ENCODE measurements at regions not wholly inside any gene's neighbourhood (a gene's known extent, or its start where the extent isn't known, plus 50 kb on each side); places are given as distances from the start of the nearest gene placed in this dataset.
A peak's percentile ranks its signal among the peaks of the same experiment; 100 is the strongest.

GRCh38 chr3:147554332-147554731 lies 145.2 kb downstream of the ZIC1 start:
- Histone ChIP-seq H3K27me3 (no peaks in the 10 kb centered on the region), H3K36me3 (no peaks in the 10 kb centered on the region), H3K9ac (no peak overlapping the region), H4K20me1 (no peaks in the 10 kb centered on the region), H3K9me3 (replicated peaks in 1 of 11) (no peaks in the 10 kb centered on the region), H3K4me2 (no peak overlapping the region), H3K27ac (no peak overlapping the region), H3K4me3 (no peak overlapping the region), H3K4me1 (no peaks in the 10 kb centered on the region)
- TF ChIP-seq Cebpa-rat (IDR thresholded peaks at IDR 0.05): no peak

GRCh38 chr3:147572970-147573340 lies 163.8 kb downstream of the ZIC1 start:
- Histone ChIP-seq H3K36me3 (no peaks in the 10 kb centered on the region), H3K9ac (no peak overlapping the region), H3K4me3 (no peak overlapping the region), H3K9me3 (replicated peaks in 1 of 11) (no peaks in the 10 kb centered on the region), H3K4me2 (no peak overlapping the region), H3K27ac (no peak overlapping the region), H3K4me1 (no peaks in the 10 kb centered on the region), H3K27me3 (no peaks in the 10 kb centered on the region), H4K20me1 (no peaks in the 10 kb centered on the region)
- TF ChIP-seq Cebpa-rat (IDR thresholded peaks at IDR 0.05): no peak

GRCh38 chr3:147574621-147575020 lies 165.5 kb downstream of the ZIC1 start:
- TF ChIP-seq Cebpa-rat (IDR thresholded peaks at IDR 0.05): no peak
- H3K9me3 ChIP-seq (replicated peaks in 1 of 11): no peaks in the 10 kb centered on the region
- H3K9ac ChIP-seq: no peak overlapping the region
- H3K4me2 ChIP-seq: no peak overlapping the region
- no peaks in the 10 kb centered on the region for H3K27me3 ChIP-seq
- H4K20me1 ChIP-seq: no peaks in the 10 kb centered on the region
- no peak overlapping the region for H3K27ac ChIP-seq
- no peaks in the 10 kb centered on the region for H3K36me3 ChIP-seq
- no peak overlapping the region for H3K4me3 ChIP-seq
- H3K4me1 ChIP-seq: no peaks in the 10 kb centered on the region

- Histone ChIP-seq H3K9ac (no peak overlapping the region), H3K4me3 (no peak overlapping the region), H3K4me2 (no peak overlapping the region), H3K27me3 (no peaks in the 10 kb centered on the region), H3K4me1 (no peaks in the 10 kb centered on the region), H4K20me1 (no peaks in the 10 kb centered on the region), H3K9me3 (replicated peaks in 1 of 11) (no peaks in the 10 kb centered on the region), H3K36me3 (no peaks in the 10 kb centered on the region), H3K27ac (no peak overlapping the region)
- no peak for TF ChIP-seq Cebpa-rat (IDR thresholded peaks at IDR 0.05)
These were observed 166.2 kb downstream of the ZIC1 start for GRCh38 chr3:147575391-147575790.

GRCh38 chr3:147582642-147583041 lies 173.5 kb downstream of the ZIC1 start:
- Histone ChIP-seq H3K4me1 (no peaks in the 10 kb centered on the region), H3K27me3 (no peaks in the 10 kb centered on the region), H3K4me3 (no peak overlapping the region), H3K36me3 (no peaks in the 10 kb centered on the region), H3K9ac (no peak overlapping the region), H3K4me2 (no peak overlapping the region), H3K9me3 (replicated peaks in 1 of 11) (no peaks in the 10 kb centered on the region), H3K27ac (no peak overlapping the region), H4K20me1 (no peaks in the 10 kb centered on the region)
- no peak for TF ChIP-seq Cebpa-rat (IDR thresholded peaks at IDR 0.05)

GRCh38 chr3:147589016-147589415 lies 179.9 kb downstream of the ZIC1 start:
- no peak overlapping the region for H3K4me3 ChIP-seq
- TF ChIP-seq Cebpa-rat (IDR thresholded peaks at IDR 0.05): no peak
- no peaks in the 10 kb centered on the region for H3K9me3 ChIP-seq (replicated peaks in 1 of 11)
- H3K4me2 ChIP-seq: peak overlapping the region in 2 of 11 experiments; percentile 8 to 42; a peak in 2 of 22 replicates
- H3K4me1 ChIP-seq: peaks cover 0 to 7% (median 0%) of the 10 kb centered on the region in 10 experiments; a peak in 1 of 20 replicates
- no peaks in the 10 kb centered on the region for H3K27me3 ChIP-seq
- no peak overlapping the region for H3K9ac ChIP-seq
- no peaks in the 10 kb centered on the region for H3K36me3 ChIP-seq
- H3K27ac ChIP-seq: no peak overlapping the region
- H4K20me1 ChIP-seq: no peaks in the 10 kb centered on the region

GRCh38 chr3:147604136-147604535 lies 195.0 kb downstream of the ZIC1 start:
- H3K9ac ChIP-seq: no peak overlapping the region
- no peaks in the 10 kb centered on the region for H3K36me3 ChIP-seq
- no peaks in the 10 kb centered on the region for H3K4me1 ChIP-seq
- no peaks in the 10 kb centered on the region for H4K20me1 ChIP-seq
- no peak for TF ChIP-seq Cebpa-rat (IDR thresholded peaks at IDR 0.05)
- peaks cover 0 to 7% (median 0%) of the 10 kb centered on the region in 11 experiments; a peak in 5 of 22 replicates for H3K9me3 ChIP-seq (replicated peaks in 1 of 11)
- H3K27me3 ChIP-seq: no peaks in the 10 kb centered on the region
- no peak overlapping the region for H3K4me2 ChIP-seq
- no peak overlapping the region for H3K27ac ChIP-seq
- no peak overlapping the region for H3K4me3 ChIP-seq

GRCh38 chr3:147613725-147614124 lies 204.6 kb downstream of the ZIC1 start:
- Histone ChIP-seq H3K9me3 (replicated peaks in 1 of 11) (no peaks in the 10 kb centered on the region), H3K9ac (no peak overlapping the region), H3K27ac (no peak overlapping the region), H3K36me3 (no peaks in the 10 kb centered on the region), H3K4me2 (no peak overlapping the region), H3K4me1 (peaks cover 0 to 4% (median 0%) of the 10 kb centered on the region in 10 experiments; a peak in 4 of 20 replicates), H3K4me3 (no peak overlapping the region), H3K27me3 (no peaks in the 10 kb centered on the region), H4K20me1 (no peaks in the 10 kb centered on the region)
- no peak for TF ChIP-seq Cebpa-rat (IDR thresholded peaks at IDR 0.05)

GRCh38 chr3:147614210-147614609 lies 205.0 kb downstream of the ZIC1 start:
- TF ChIP-seq Cebpa-rat (IDR thresholded peaks at IDR 0.05): no peak
- peaks cover 0 to 7% (median 0%) of the 10 kb centered on the region in 10 experiments; a peak in 4 of 20 replicates for H3K4me1 ChIP-seq
- no peak overlapping the region for H3K9ac ChIP-seq
- H3K4me2 ChIP-seq: no peak overlapping the region
- H3K36me3 ChIP-seq: no peaks in the 10 kb centered on the region
- H3K27me3 ChIP-seq: no peaks in the 10 kb centered on the region
- no peaks in the 10 kb centered on the region for H3K9me3 ChIP-seq (replicated peaks in 1 of 11)
- no peaks in the 10 kb centered on the region for H4K20me1 ChIP-seq
- H3K27ac ChIP-seq: no peak overlapping the region
- no peak overlapping the region for H3K4me3 ChIP-seq

GRCh38 chr3:147615035-147615434 lies 205.9 kb downstream of the ZIC1 start:
- no peaks in the 10 kb centered on the region for H4K20me1 ChIP-seq
- no peak for TF ChIP-seq Cebpa-rat (IDR thresholded peaks at IDR 0.05)
- no peaks in the 10 kb centered on the region for H3K27me3 ChIP-seq
- H3K9me3 ChIP-seq (replicated peaks in 1 of 11): no peaks in the 10 kb centered on the region
- peaks cover 0 to 7% (median 0%) of the 10 kb centered on the region in 10 experiments; a peak in 4 of 20 replicates for H3K4me1 ChIP-seq
- H3K27ac ChIP-seq: no peak overlapping the region
- H3K4me3 ChIP-seq: no peak overlapping the region
- H3K9ac ChIP-seq: no peak overlapping the region
- no peaks in the 10 kb centered on the region for H3K36me3 ChIP-seq
- no peak overlapping the region; a peak in 1 of 22 replicates for H3K4me2 ChIP-seq
